GM19328 (cell line): ENCODE measurements at regions not wholly inside any gene's neighbourhood (a gene's known extent, or its start where the extent isn't known, plus 50 kb on each side); places are given as distances from the start of the nearest gene placed in this dataset.

ENCODE experiments used
- ATAC-seq: cut with Tn5 transposase; IDR thresholded peaks from one replicate; pipeline ENCODE4 v1.9.1; 2021; ENCODE audit warnings: mild to moderate bottlenecking, moderate library complexity; ENCODE audit not compliant: unreplicated experiment

GRCh38 chr10:129074939-129075338 is 392.1 kb upstream of the MGMT start:
- no peak for ATAC-seq

- no peak for ATAC-seq
Observed at GRCh38 chr10:129075508-129075907, 391.5 kb upstream of the MGMT start.

- ATAC-seq, result no peak
Observed at GRCh38 chr10:129075927-129076326, 391.1 kb upstream of the MGMT start.

GRCh38 chr10:129078346-129078745 is 388.7 kb upstream of the MGMT start:
- ATAC-seq, result no peak

- no peak for ATAC-seq
Observed at GRCh38 chr10:129078746-129079145, 388.3 kb upstream of the MGMT start.

- no peak for ATAC-seq
Observed at GRCh38 chr10:129079705-129080104, 387.3 kb upstream of the MGMT start.

- no peak for ATAC-seq
Observed at GRCh38 chr10:129085811-129086210, 381.2 kb upstream of the MGMT start.

- no peak for ATAC-seq
Observed at GRCh38 chr10:129089341-129089740, 377.7 kb upstream of the MGMT start.

GRCh38 chr10:129090165-129090564 is 376.9 kb upstream of the MGMT start:
- no peak for ATAC-seq

GRCh38 chr10:129090618-129091366 is 376.2 kb upstream of the MGMT start:
- ATAC-seq, result no peak

GRCh38 chr10:129093641-129094040 is 373.4 kb upstream of the MGMT start:
- ATAC-seq, result no peak

GRCh38 chr10:129094233-129094632 is 372.8 kb upstream of the MGMT start:
- no peak for ATAC-seq

- no peak for ATAC-seq
Observed at GRCh38 chr10:129094861-129095260, 372.2 kb upstream of the MGMT start.

GRCh38 chr10:129095680-129096064 is 371.4 kb upstream of the MGMT start:
- no peak for ATAC-seq

- no peak for ATAC-seq
Observed at GRCh38 chr10:129096065-129096984, 370.7 kb upstream of the MGMT start.

GRCh38 chr10:129097776-129098330 is 369.2 kb upstream of the MGMT start:
- ATAC-seq, result no peak

- ATAC-seq, result no peak
Observed at GRCh38 chr10:129098517-129098916, 368.5 kb upstream of the MGMT start.

GRCh38 chr10:129099486-129099885 is 367.6 kb upstream of the MGMT start:
- no peak for ATAC-seq

- ATAC-seq, result no peak
Observed at GRCh38 chr10:129099992-129100391, 367.0 kb upstream of the MGMT start.

- ATAC-seq, result no peak
Observed at GRCh38 chr10:129101232-129101980, 365.6 kb upstream of the MGMT start.
